Brain microvascular endothelial cell (primary cell): ENCODE measurements at regions not wholly inside any gene's neighbourhood (a gene's known extent, or its start where the extent isn't known, plus 50 kb on each side); places are given as distances from the start of the nearest gene placed in this dataset.

Source experiments
- DNase-seq: peaks from one replicate; pipeline ENCODE4 v3.0.0-alpha.2; 2020
- H3K27ac ChIP-seq: fragments of 250-450 bp; sonication (Bioruptor Pico); 2 replicates; pipeline ENCODE4 v1.5.1; 2020; ENCODE audit warnings: mild to moderate bottlenecking, moderate library complexity
- H3K27me3 ChIP-seq: fragments of 250-450 bp; sonication (Bioruptor Pico); replicated peaks from 2 replicates; pipeline ENCODE4 v1.5.1; 2020; ENCODE audit warnings: mild to moderate bottlenecking
- H3K36me3 ChIP-seq: fragments of 250-450 bp; sonication (Bioruptor Pico); replicated peaks from 2 replicates; pipeline ENCODE4 v1.5.1; 2020; ENCODE audit warnings: mild to moderate bottlenecking
- H3K4me3 ChIP-seq: 2 replicates; pipeline ENCODE4 v1.5.1; 2011; ENCODE audit warnings: low read depth, mild to moderate bottlenecking, control low read depth, low read length, moderate library complexity
- in situ Hi-C: cut with HindIII; loops from 2 replicates; pipeline ENCODE4 v1.10.0; 2017; ENCODE audit warnings: low sequenced_read_pairs, low pct_ligation_motif_present
- TF ChIP-seq, protein P1 (sequence below): IDR thresholded peaks from 2 replicates; pipeline ENCODE4 v1.5.1; 2011; ENCODE audit warnings: low read depth, mild to moderate bottlenecking, moderate library complexity, low read length, control low read depth, inconsistent platforms; ENCODE audit errors: missing control alignments

DNA sequence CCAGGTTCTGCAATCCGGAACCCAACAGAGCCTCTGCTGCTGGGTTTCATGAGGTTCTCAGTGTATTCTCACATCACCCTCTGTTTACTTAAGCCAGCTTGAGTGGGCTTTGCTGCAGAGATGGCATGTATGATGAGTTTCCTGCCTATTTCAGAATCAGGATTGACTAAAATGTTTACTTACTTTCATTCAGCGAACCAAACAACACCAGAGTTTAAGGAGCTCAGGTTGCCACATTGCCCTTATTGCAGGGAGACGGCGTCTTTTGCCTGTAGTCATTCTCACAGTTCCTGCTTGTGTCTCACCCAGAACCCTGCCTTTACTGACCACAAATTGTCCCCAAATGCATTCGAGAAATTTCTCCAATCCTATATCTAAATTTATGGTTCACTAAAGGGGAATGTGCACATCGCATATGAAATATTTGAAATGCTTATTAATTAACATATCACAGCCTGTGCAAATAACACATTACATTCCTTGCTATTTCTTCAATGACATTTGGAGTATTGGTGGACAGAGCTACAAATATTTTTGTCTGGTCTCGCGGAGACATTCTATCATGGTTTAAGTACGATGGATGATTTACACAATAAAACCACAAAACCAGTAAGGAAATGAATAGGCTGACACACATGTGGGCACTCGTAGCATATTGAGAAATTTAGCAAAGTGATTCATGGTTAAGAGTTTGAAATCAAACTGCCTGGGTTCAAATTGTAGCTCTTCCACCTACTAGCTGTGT, 377.2 kb upstream of the CFAP20DC start:
- TF ChIP-seq, protein P1, sequence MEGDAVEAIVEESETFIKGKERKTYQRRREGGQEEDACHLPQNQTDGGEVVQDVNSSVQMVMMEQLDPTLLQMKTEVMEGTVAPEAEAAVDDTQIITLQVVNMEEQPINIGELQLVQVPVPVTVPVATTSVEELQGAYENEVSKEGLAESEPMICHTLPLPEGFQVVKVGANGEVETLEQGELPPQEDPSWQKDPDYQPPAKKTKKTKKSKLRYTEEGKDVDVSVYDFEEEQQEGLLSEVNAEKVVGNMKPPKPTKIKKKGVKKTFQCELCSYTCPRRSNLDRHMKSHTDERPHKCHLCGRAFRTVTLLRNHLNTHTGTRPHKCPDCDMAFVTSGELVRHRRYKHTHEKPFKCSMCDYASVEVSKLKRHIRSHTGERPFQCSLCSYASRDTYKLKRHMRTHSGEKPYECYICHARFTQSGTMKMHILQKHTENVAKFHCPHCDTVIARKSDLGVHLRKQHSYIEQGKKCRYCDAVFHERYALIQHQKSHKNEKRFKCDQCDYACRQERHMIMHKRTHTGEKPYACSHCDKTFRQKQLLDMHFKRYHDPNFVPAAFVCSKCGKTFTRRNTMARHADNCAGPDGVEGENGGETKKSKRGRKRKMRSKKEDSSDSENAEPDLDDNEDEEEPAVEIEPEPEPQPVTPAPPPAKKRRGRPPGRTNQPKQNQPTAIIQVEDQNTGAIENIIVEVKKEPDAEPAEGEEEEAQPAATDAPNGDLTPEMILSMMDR, result no peak
- DNase-seq, result peak; percentile 74
- in situ Hi-C loops, result no loop called here
- Histone ChIP-seq H3K27ac (peak overlapping the region; percentile 82), H3K27me3 (no peaks in the 10 kb centered on the region), H3K36me3 (no peaks in the 10 kb centered on the region), H3K4me3 (no peak overlapping the region)

DNA sequence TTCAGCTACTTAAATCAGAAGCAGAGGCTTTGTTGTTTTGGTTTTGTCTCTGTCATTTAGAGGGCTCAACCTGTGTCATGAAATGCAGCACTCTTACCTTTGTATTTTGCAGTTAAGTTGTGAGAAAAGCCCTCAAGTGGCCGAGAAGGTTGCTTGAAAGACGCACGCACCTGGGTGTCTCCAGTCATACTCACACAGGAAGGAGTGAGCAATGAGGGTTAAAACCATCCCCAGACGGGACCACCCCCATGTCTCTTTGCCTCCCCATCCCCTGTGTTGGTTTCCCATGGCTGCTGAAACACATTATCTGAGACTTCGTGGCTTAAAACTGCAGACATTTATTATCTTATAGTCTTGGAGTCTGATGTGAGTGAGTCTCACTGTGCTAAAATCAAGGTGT, 376.1 kb upstream of the CFAP20DC start:
- peak overlapping the region; percentile 82 for H3K27ac ChIP-seq
- no peaks in the 10 kb centered on the region for H3K27me3 ChIP-seq
- TF ChIP-seq, protein P1, result no peak
- in situ Hi-C loops, result no loop called here
- H3K4me3 ChIP-seq, result no peak overlapping the region
- no peak for DNase-seq
- H3K36me3 ChIP-seq, result no peaks in the 10 kb centered on the region

DNA sequence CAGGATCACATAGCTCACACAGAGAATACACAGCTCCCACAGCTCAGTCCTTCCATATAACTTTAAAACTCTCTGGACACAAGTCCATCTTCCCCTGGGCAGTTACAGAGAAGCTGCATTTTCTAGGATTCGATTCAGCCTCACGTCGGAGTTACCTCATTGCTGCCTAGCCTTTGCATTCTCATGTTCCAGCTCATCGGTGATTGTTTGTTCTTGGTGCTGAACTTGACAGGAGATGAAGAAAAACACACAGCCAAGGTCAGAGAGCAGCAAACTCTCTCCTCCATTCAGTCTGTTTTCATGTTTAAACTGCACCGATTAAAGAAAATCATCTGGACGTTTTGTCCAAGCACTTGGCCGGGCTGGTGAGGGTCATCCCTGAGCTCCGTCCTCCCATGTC, 375.5 kb upstream of the CFAP20DC start:
- in situ Hi-C loops, result no loop called here
- H3K27ac ChIP-seq, result peak overlapping the region; percentile 82
- H3K36me3 ChIP-seq, result no peaks in the 10 kb centered on the region
- H3K4me3 ChIP-seq, result no peak overlapping the region
- TF ChIP-seq, protein P1, result no peak
- peak; percentile 80 for DNase-seq
- no peaks in the 10 kb centered on the region for H3K27me3 ChIP-seq

DNA sequence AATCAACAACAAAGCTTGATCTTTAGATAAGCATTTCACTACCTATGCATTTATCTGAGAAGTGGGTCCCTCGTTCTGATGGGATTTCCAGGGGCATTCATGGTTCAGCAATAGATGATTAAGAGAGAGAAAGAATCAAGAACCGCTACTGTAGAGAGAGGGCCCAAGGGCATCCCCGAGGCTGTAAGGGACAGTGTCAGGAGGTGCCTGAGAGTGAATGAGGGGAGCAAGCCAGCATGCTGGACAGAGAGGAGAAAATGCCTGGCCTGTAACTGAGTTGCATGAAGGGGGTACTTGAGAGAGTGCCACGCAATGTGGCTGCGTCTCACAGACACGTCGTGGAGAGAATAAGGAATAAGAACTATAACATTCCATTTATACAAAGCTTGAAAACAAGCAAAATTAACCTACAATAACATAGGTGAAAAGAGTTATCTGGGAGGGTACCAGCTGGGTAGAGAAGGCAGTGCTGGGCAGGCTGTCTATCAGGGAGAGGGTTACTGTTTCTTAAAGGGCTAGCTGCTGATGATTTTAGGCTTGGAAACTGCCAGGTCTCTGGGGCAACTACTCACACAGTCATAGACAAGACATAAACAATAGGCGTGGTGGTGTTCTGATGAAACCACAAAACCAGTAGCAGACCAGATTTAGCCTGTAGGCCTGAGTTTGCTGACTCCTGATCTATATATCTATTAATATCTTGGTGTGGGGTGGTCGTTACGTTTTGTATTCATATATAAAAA, 374.6 kb upstream of the CFAP20DC start:
- DNase-seq, result peak; percentile 86
- H3K4me3 ChIP-seq, result no peak overlapping the region
- TF ChIP-seq, protein P1, result no peak
- H3K27ac ChIP-seq, result no peak overlapping the region
- no peaks in the 10 kb centered on the region for H3K27me3 ChIP-seq
- in situ Hi-C loops, result no loop called here
- H3K36me3 ChIP-seq, result no peaks in the 10 kb centered on the region

DNA sequence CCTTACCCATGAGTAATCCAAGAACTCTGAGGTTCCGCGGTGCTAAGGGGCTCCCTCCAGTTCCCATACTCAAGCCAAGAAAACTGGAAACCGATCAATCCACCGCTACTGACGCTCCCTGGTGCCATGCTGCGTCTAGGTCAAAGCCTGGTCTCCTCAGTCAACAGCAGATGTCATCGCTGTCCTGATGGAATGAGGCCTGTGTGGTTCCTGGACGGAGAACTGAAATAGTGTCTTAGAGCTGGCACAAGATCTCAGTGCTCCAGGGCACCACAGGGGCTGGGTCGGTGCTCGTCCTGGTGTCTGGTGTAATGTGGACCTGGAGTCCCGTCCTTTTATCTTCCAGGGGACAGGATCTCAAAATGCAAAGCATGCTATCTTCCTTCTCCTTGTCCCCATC, 373.9 kb upstream of the CFAP20DC start:
- DNase-seq, result no peak
- Histone ChIP-seq H3K27me3 (no peaks in the 10 kb centered on the region), H3K36me3 (no peaks in the 10 kb centered on the region), H3K27ac (no peak overlapping the region), H3K4me3 (no peak overlapping the region)
- in situ Hi-C loops, result no loop called here
- TF ChIP-seq, protein P1, result no peak
